ENCODE measurements at regions not wholly inside any gene's neighbourhood (a gene's known extent, or its start where the extent isn't known, plus 50 kb on each side); places are given as distances from the start of the nearest gene placed in this dataset.

DNA sequence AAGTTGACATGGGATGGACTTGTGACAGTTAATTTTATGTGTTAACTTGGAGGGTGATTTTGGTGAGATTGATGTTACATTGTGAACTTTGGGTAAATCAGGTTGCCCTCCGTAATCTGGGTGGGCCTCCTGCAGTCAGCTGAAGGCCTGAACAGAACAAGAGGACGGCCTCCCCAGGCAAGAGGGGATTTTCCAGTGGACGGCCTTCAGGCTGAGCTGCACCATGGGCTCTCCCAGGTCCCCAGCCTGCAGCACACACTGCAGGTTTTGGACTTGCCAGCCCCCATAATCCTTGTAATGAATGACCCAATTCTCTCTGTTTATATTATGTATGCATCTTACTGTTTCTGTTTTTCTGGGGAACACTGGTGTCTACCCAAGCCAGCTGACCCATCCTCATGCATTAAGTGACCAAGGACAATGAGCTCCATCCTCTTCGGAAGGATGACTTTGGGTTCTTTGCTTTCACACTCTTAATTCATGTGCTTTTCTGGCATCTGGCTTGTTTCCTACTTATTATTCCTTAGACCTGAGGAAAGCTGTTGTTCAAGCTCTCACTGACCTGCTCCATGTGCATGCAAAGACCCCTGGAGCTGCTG lies 64.2 kb downstream of the DACT2 start:
- Mint-ChIP-seq H3K27ac (ENCODE audit: unreplicated experiment) (no peak overlapping the region), H3K4me1 (ENCODE audit: unreplicated experiment) (no peaks in the 10 kb centered on the region), H3K4me3 (ENCODE audit: unreplicated experiment) (no peak overlapping the region), H3K36me3 (ENCODE audit: unreplicated experiment) (peaks cover 7% of the 10 kb centered on the region), H3K9me3 (ENCODE audit: unreplicated experiment) (peaks cover 12% of the 10 kb centered on the region), H3K27me3 (ENCODE audit: unreplicated experiment) (peaks cover 39% of the 10 kb centered on the region)
- TF ChIP-seq, protein P1, sequence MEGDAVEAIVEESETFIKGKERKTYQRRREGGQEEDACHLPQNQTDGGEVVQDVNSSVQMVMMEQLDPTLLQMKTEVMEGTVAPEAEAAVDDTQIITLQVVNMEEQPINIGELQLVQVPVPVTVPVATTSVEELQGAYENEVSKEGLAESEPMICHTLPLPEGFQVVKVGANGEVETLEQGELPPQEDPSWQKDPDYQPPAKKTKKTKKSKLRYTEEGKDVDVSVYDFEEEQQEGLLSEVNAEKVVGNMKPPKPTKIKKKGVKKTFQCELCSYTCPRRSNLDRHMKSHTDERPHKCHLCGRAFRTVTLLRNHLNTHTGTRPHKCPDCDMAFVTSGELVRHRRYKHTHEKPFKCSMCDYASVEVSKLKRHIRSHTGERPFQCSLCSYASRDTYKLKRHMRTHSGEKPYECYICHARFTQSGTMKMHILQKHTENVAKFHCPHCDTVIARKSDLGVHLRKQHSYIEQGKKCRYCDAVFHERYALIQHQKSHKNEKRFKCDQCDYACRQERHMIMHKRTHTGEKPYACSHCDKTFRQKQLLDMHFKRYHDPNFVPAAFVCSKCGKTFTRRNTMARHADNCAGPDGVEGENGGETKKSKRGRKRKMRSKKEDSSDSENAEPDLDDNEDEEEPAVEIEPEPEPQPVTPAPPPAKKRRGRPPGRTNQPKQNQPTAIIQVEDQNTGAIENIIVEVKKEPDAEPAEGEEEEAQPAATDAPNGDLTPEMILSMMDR (IDR thresholded peaks at IDR 0.05), result no peak
- no peak for DNase-seq (ENCODE audit: extremely low spot score, unreplicated experiment)

DNA sequence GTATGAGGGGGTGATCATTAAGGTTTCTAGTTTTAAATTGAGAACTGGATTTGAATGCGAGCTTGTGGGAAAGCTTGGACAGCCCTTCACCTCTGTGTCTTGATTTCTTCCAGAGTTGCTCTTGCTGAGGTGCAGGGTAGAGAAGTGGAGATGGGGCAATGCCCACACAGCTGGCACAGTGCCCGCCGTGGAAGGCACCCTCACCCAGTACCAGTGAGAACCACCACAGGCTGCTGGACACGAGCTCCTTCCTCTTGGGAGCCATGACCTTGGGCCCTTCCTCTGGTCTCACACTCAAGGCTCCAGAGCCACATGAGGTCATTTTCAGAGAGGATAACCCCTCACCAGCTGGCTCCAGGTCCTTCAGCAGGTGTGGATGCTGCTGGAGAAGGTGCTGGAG lies 67.3 kb downstream of the DACT2 start:
- TF ChIP-seq, protein P1 (IDR thresholded peaks at IDR 0.05), result no peak
- no peak for DNase-seq (ENCODE audit: extremely low spot score, unreplicated experiment)
- peaks cover 12% of the 10 kb centered on the region for H3K9me3 Mint-ChIP-seq (ENCODE audit: unreplicated experiment)
- H3K27me3 Mint-ChIP-seq (ENCODE audit: unreplicated experiment), result peaks cover 44% of the 10 kb centered on the region
- peaks cover 11% of the 10 kb centered on the region for H3K4me1 Mint-ChIP-seq (ENCODE audit: unreplicated experiment)
- H3K27ac Mint-ChIP-seq (ENCODE audit: unreplicated experiment), result no peak overlapping the region
- H3K36me3 Mint-ChIP-seq (ENCODE audit: unreplicated experiment), result peaks cover 7% of the 10 kb centered on the region
- no peak overlapping the region for H3K4me3 Mint-ChIP-seq (ENCODE audit: unreplicated experiment)

DNA sequence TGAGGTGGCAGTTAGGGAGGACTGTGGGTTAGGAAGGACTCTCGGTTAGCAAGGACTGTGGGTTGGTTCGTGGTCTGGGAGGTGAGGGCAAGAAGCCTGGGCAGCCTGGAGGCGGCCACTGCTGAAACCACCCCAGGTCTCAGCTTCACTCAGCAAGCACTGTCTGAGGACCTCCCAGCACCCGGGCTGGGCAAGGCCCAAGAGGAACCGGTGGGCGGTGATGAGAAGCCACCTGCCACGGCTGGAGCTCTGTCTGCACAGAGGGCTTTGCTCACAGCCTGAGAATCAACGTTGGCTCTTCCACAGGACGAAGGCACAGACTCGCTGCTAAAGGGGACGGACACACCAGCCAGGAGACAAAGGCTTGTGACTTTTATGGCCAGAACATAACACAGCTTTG lies 69.3 kb downstream of the DACT2 start:
- Mint-ChIP-seq H3K36me3 (ENCODE audit: unreplicated experiment) (peaks cover 7% of the 10 kb centered on the region), H3K9me3 (ENCODE audit: unreplicated experiment) (peaks cover 6% of the 10 kb centered on the region), H3K4me1 (ENCODE audit: unreplicated experiment) (peaks cover 14% of the 10 kb centered on the region), H3K27me3 (ENCODE audit: unreplicated experiment) (peaks cover 35% of the 10 kb centered on the region), H3K27ac (ENCODE audit: unreplicated experiment) (no peak overlapping the region), H3K4me3 (ENCODE audit: unreplicated experiment) (no peak overlapping the region)
- DNase-seq (ENCODE audit: extremely low spot score, unreplicated experiment), result no peak
- TF ChIP-seq, protein P1 (IDR thresholded peaks at IDR 0.05), result no peak

DNA sequence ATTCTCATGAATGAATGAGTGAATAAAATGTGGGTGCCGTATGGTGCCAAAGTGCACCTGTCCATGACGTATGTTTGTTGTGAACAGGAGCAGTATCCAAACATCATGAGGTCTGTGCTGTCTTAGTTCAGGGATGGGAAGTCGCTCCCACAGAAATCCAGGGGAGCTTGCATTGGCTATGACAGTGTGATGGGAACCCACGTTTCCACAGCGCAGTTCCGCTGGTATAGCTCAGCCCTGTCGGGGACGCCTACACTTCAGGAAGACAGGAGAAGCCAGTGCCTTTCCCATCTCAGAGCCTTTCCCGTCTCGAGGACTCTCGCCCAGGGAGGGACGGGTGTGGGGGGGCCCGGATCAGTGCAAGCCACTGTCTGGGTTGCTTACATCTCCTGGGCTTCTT lies 69.8 kb downstream of the DACT2 start:
- H3K4me3 Mint-ChIP-seq (ENCODE audit: unreplicated experiment), result no peak overlapping the region
- peaks cover 3% of the 10 kb centered on the region for H3K36me3 Mint-ChIP-seq (ENCODE audit: unreplicated experiment)
- peaks cover 14% of the 10 kb centered on the region for H3K4me1 Mint-ChIP-seq (ENCODE audit: unreplicated experiment)
- H3K9me3 Mint-ChIP-seq (ENCODE audit: unreplicated experiment), result peaks cover 2% of the 10 kb centered on the region
- peaks cover 31% of the 10 kb centered on the region for H3K27me3 Mint-ChIP-seq (ENCODE audit: unreplicated experiment)
- TF ChIP-seq, protein P1 (IDR thresholded peaks at IDR 0.05), result no peak
- H3K27ac Mint-ChIP-seq (ENCODE audit: unreplicated experiment), result no peak overlapping the region
- no peak for DNase-seq (ENCODE audit: extremely low spot score, unreplicated experiment)

- H3K4me1 Mint-ChIP-seq (ENCODE audit: unreplicated experiment), result peaks cover 14% of the 10 kb centered on the region
- H3K27ac Mint-ChIP-seq (ENCODE audit: unreplicated experiment), result peak overlapping the region; percentile 10
- H3K27me3 Mint-ChIP-seq (ENCODE audit: unreplicated experiment), result peaks cover 32% of the 10 kb centered on the region
- TF ChIP-seq, protein P1 (IDR thresholded peaks at IDR 0.05), result no peak
- no peaks in the 10 kb centered on the region for H3K36me3 Mint-ChIP-seq (ENCODE audit: unreplicated experiment)
- no peak for DNase-seq (ENCODE audit: extremely low spot score, unreplicated experiment)
- no peaks in the 10 kb centered on the region for H3K9me3 Mint-ChIP-seq (ENCODE audit: unreplicated experiment)
- H3K4me3 Mint-ChIP-seq (ENCODE audit: unreplicated experiment), result no peak overlapping the region
Measured at GRCh38 chr6:168248148-168248620, 71.4 kb downstream of the DACT2 start.
